ENCODE measurements at regions not wholly inside any gene's neighbourhood (a gene's known extent, or its start where the extent isn't known, plus 50 kb on each side); places are given as distances from the start of the nearest gene placed in this dataset.

DNA sequence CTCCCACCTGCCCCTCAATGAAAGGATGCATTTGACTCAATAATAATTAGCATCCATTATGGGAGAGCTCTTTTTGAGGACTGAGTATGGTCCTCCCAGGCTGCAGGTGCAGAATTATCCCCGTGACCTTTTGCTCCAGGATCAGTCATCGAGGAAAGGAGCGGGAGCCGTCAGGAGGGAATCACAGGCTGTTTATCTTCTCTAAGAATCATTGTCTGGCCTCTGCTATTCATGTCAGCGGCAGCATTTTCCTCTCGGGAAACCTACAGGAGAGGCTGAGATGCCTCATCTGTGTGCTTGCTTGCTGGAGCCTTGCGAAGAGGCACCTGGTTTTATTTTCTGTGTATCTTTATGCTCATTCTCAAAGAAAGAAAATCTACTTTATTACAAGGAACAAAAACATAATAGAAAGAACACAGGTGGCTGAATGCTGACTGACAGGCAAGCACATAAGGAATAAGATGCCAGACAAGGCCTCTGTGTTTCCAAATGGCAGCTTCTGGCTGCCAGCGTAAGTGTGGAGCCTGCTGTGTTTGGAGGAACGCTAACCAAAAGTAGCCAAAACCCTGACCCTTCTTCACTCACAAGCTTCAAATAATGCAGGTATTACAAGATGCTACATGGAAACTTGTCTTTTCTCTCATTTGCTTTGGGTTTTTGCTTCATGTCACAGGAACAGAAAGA lies 539.1 kb upstream of the MARCKS start:
- WGBS: 86% methylated on average over 9 of the region's 9 CpGs
- no peak overlapping the region for H3K9ac ChIP-seq (ENCODE audit: low read depth in 1 of 2, low read length in 2 of 2)
- DNase-seq (ENCODE audit: low spot score): no peak
- no peak overlapping the region for H3K27ac ChIP-seq (ENCODE audit: low read depth in 1 of 2, low read length in 2 of 2)
- TF ChIP-seq RXRA (IDR thresholded peaks at IDR 0.05) (no peak), NR2F2 (IDR thresholded peaks at IDR 0.05) (no peak), FOXA1 (IDR thresholded peaks at IDR 0.05) (no peak), JUND (IDR thresholded peaks at IDR 0.05) (no peak), FOXA2 (IDR thresholded peaks at IDR 0.05) (no peak), RAD21 (IDR thresholded peaks at IDR 0.05) (no peak), TAF1 (conservative IDR thresholded peaks at IDR 0.05) (no peak), SP1 (IDR thresholded peaks at IDR 0.05) (no peak), YY1 (IDR thresholded peaks at IDR 0.05) (no peak), GABPA (IDR thresholded peaks at IDR 0.05 in 1 of 2, conservative IDR thresholded peaks at IDR 0.05 in 1 of 2) (no peak), EGR1 (IDR thresholded peaks at IDR 0.05; ENCODE audit: low read depth in 2 of 2) (no peak)
- TF ChIP-seq, protein P1, sequence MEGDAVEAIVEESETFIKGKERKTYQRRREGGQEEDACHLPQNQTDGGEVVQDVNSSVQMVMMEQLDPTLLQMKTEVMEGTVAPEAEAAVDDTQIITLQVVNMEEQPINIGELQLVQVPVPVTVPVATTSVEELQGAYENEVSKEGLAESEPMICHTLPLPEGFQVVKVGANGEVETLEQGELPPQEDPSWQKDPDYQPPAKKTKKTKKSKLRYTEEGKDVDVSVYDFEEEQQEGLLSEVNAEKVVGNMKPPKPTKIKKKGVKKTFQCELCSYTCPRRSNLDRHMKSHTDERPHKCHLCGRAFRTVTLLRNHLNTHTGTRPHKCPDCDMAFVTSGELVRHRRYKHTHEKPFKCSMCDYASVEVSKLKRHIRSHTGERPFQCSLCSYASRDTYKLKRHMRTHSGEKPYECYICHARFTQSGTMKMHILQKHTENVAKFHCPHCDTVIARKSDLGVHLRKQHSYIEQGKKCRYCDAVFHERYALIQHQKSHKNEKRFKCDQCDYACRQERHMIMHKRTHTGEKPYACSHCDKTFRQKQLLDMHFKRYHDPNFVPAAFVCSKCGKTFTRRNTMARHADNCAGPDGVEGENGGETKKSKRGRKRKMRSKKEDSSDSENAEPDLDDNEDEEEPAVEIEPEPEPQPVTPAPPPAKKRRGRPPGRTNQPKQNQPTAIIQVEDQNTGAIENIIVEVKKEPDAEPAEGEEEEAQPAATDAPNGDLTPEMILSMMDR (IDR thresholded peaks at IDR 0.05; ENCODE audit: low read depth, low read length, missing input control): no peak
- TF ChIP-seq, protein P2, sequence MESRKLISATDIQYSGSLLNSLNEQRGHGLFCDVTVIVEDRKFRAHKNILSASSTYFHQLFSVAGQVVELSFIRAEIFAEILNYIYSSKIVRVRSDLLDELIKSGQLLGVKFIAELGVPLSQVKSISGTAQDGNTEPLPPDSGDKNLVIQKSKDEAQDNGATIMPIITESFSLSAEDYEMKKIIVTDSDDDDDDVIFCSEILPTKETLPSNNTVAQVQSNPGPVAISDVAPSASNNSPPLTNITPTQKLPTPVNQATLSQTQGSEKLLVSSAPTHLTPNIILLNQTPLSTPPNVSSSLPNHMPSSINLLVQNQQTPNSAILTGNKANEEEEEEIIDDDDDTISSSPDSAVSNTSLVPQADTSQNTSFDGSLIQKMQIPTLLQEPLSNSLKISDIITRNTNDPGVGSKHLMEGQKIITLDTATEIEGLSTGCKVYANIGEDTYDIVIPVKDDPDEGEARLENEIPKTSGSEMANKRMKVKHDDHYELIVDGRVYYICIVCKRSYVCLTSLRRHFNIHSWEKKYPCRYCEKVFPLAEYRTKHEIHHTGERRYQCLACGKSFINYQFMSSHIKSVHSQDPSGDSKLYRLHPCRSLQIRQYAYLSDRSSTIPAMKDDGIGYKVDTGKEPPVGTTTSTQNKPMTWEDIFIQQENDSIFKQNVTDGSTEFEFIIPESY (IDR thresholded peaks at IDR 0.05): no peak
- TF ChIP-seq, protein P3, sequence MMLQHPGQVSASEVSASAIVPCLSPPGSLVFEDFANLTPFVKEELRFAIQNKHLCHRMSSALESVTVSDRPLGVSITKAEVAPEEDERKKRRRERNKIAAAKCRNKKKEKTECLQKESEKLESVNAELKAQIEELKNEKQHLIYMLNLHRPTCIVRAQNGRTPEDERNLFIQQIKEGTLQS (IDR thresholded peaks at IDR 0.05): no peak
- H3K27me3 ChIP-seq (ENCODE audit: control insufficient read depth in 4 of 4, insufficient read depth in 4 of 4, low read length in 3 of 4): no peaks in the 10 kb centered on the region
- no peaks in the 10 kb centered on the region for H3K4me1 ChIP-seq (ENCODE audit: control insufficient read depth in 4 of 4, insufficient read depth in 4 of 4, low read length in 3 of 4)
- H3K4me3 ChIP-seq (ENCODE audit: low read depth in 1 of 3, low read length in 3 of 3): no peak overlapping the region
- no peaks in the 10 kb centered on the region for H3K36me3 ChIP-seq (ENCODE audit: control insufficient read depth in 4 of 4, insufficient read depth in 3 of 4, low read depth in 1 of 4, low read length in 3 of 4)
- H3K9me3 ChIP-seq (ENCODE audit: control insufficient read depth in 4 of 4, low read length in 3 of 4): no peaks in the 10 kb centered on the region

DNA sequence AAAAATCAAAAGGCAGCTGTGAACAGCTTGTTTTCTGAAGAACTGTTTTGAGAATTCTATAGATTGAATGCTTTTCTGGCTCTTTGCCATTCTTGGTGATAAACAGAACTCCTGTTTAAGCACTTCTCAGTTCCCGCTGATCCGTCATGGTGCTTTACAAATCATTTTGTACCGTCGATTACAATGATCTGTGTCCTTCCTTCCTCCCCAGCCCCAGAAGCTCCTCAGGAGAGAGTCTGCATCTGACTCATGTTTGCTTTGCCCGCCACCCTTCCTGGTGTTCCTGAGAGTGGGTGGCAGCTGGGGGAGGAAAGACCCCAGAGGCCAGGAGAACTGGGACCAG lies 538.6 kb upstream of the MARCKS start:
- Histone ChIP-seq H3K9me3 (ENCODE audit: control insufficient read depth in 4 of 4, low read length in 3 of 4) (no peaks in the 10 kb centered on the region), H3K4me1 (ENCODE audit: control insufficient read depth in 4 of 4, insufficient read depth in 4 of 4, low read length in 3 of 4) (no peaks in the 10 kb centered on the region), H3K4me3 (ENCODE audit: low read depth in 1 of 3, low read length in 3 of 3) (no peak overlapping the region), H3K27ac (ENCODE audit: low read depth in 1 of 2, low read length in 2 of 2) (no peak overlapping the region), H3K27me3 (ENCODE audit: control insufficient read depth in 4 of 4, insufficient read depth in 4 of 4, low read length in 3 of 4) (no peaks in the 10 kb centered on the region), H3K36me3 (ENCODE audit: control insufficient read depth in 4 of 4, insufficient read depth in 3 of 4, low read depth in 1 of 4, low read length in 3 of 4) (no peaks in the 10 kb centered on the region), H3K9ac (ENCODE audit: low read depth in 1 of 2, low read length in 2 of 2) (no peak overlapping the region)
- WGBS: 80% methylated on average over 5 of the region's 5 CpGs
- DNase-seq (ENCODE audit: low spot score): no peak
- TF ChIP-seq RAD21 (IDR thresholded peaks at IDR 0.05): no peak
- no peak for TF ChIP-seq SP1 (IDR thresholded peaks at IDR 0.05)
- TF ChIP-seq, protein P4, sequence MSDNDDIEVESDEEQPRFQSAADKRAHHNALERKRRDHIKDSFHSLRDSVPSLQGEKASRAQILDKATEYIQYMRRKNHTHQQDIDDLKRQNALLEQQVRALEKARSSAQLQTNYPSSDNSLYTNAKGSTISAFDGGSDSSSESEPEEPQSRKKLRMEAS (IDR thresholded peaks at IDR 0.05): no peak
- TF ChIP-seq TAF1 (conservative IDR thresholded peaks at IDR 0.05): no peak
- TF ChIP-seq, protein P2 (IDR thresholded peaks at IDR 0.05): no peak
- no peak for TF ChIP-seq NR2F2 (IDR thresholded peaks at IDR 0.05)
- TF ChIP-seq FOXA1 (IDR thresholded peaks at IDR 0.05): no peak
- TF ChIP-seq EGR1 (IDR thresholded peaks at IDR 0.05; ENCODE audit: low read depth in 2 of 2): no peak
- TF ChIP-seq HNF4G (IDR thresholded peaks at IDR 0.05): no peak
- TF ChIP-seq, protein P3 (IDR thresholded peaks at IDR 0.05): no peak
- TF ChIP-seq, protein P1 (IDR thresholded peaks at IDR 0.05; ENCODE audit: low read depth, low read length, missing input control): no peak
- TF ChIP-seq JUND (IDR thresholded peaks at IDR 0.05): no peak
- TF ChIP-seq, protein P5, sequence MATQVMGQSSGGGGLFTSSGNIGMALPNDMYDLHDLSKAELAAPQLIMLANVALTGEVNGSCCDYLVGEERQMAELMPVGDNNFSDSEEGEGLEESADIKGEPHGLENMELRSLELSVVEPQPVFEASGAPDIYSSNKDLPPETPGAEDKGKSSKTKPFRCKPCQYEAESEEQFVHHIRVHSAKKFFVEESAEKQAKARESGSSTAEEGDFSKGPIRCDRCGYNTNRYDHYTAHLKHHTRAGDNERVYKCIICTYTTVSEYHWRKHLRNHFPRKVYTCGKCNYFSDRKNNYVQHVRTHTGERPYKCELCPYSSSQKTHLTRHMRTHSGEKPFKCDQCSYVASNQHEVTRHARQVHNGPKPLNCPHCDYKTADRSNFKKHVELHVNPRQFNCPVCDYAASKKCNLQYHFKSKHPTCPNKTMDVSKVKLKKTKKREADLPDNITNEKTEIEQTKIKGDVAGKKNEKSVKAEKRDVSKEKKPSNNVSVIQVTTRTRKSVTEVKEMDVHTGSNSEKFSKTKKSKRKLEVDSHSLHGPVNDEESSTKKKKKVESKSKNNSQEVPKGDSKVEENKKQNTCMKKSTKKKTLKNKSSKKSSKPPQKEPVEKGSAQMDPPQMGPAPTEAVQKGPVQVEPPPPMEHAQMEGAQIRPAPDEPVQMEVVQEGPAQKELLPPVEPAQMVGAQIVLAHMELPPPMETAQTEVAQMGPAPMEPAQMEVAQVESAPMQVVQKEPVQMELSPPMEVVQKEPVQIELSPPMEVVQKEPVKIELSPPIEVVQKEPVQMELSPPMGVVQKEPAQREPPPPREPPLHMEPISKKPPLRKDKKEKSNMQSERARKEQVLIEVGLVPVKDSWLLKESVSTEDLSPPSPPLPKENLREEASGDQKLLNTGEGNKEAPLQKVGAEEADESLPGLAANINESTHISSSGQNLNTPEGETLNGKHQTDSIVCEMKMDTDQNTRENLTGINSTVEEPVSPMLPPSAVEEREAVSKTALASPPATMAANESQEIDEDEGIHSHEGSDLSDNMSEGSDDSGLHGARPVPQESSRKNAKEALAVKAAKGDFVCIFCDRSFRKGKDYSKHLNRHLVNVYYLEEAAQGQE (IDR thresholded peaks at IDR 0.05): no peak
- TF ChIP-seq YY1 (IDR thresholded peaks at IDR 0.05): no peak
- no peak for TF ChIP-seq FOXA2 (IDR thresholded peaks at IDR 0.05)
